Neutrophil (primary cell): ENCODE measurements at regions not wholly inside any gene's neighbourhood (a gene's known extent, or its start where the extent isn't known, plus 50 kb on each side); places are given as distances from the start of the nearest gene placed in this dataset.
"Not testable (repeated sequence)": the region's sequence is repeated elsewhere in the genome, so short reads cannot be mapped to it uniquely, and the experiment has no call there.

Experiments used
- H3K27ac ChIP-seq: fragments of 200-600 bp; sonication (generic); 2 replicates; pipeline ENCODE4 v1.5.1; 2016; ENCODE audit warnings: mild to moderate bottlenecking, moderate library complexity
- H3K27me3 ChIP-seq: fragments of 200-600 bp; sonication (generic); 2 replicates; pipeline ENCODE4 v1.6.0; 2016; ENCODE audit warnings: mild to moderate bottlenecking
- H3K36me3 ChIP-seq: fragments of 200-600 bp; sonication (generic); 2 replicates; pipeline ENCODE4 v1.5.1; 2017
- H3K4me1 ChIP-seq, 2 experiments: fragments of 200-600 bp in 1 of 2; sonication (generic) in 1 of 2; 1 replicate in 1 of 2; 2 replicates in 1 of 2; pipeline versions ENCODE4 v1.5.1 to v1.6.1; 2013 to 2016; ENCODE audit warnings: low read depth in 1 of 2, low read length in 1 of 2, mild to moderate bottlenecking in 1 of 2, moderate library complexity in 1 of 2; ENCODE audit not compliant: control insufficient read depth in 1 of 2, insufficient read depth in 1 of 2
- H3K4me3 ChIP-seq, 2 experiments: fragments of 200-600 bp in 1 of 2; sonication (generic) in 1 of 2; 1 replicate in 1 of 2; 2 replicates in 1 of 2; pipeline ENCODE4 v1.5.1; 2013 to 2016; ENCODE audit warnings: low read depth in 1 of 2, low read length in 1 of 2, mild to moderate bottlenecking in 1 of 2, moderate library complexity in 1 of 2
- H3K9me3 ChIP-seq: fragments of 200-600 bp; sonication (generic); 2 replicates; pipeline ENCODE4 v1.5.1; 2016
- TF ChIP-seq, protein P1 (sequence below): fragments of 200-600 bp; sonication (generic); IDR thresholded peaks from 2 replicates; pipeline ENCODE4 v1.5.1; 2016; ENCODE audit warnings: antibody characterized with exemption

DNA sequence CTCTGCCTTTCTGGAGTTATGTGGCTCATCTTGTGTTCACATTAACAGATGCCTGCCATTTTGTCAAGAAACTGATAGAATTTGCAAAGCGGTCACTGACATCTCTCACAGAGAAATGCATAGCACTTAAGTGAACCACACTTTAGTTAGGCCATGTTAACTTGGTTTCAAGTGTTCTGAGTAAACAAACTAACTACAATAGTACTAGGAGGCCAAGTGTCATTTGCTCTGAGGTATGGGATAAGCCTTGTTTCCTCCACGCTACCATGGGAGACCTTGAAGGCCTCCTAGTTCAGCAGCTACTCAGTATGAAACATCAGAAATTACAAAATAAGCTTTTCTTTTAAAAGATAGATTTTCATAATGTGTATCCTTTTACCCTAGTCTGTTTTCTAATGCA lies 143.5 kb upstream of the MARCKS start:
- Histone ChIP-seq H3K27me3 (no peaks in the 10 kb centered on the region), H3K9me3 (no peaks in the 10 kb centered on the region), H3K4me1 (peaks cover under 1 to 1% of the 10 kb centered on the region in 2 experiments), H3K4me3 (no peak overlapping the region), H3K36me3 (no peaks in the 10 kb centered on the region), H3K27ac (no peak overlapping the region)
- TF ChIP-seq, protein P1, sequence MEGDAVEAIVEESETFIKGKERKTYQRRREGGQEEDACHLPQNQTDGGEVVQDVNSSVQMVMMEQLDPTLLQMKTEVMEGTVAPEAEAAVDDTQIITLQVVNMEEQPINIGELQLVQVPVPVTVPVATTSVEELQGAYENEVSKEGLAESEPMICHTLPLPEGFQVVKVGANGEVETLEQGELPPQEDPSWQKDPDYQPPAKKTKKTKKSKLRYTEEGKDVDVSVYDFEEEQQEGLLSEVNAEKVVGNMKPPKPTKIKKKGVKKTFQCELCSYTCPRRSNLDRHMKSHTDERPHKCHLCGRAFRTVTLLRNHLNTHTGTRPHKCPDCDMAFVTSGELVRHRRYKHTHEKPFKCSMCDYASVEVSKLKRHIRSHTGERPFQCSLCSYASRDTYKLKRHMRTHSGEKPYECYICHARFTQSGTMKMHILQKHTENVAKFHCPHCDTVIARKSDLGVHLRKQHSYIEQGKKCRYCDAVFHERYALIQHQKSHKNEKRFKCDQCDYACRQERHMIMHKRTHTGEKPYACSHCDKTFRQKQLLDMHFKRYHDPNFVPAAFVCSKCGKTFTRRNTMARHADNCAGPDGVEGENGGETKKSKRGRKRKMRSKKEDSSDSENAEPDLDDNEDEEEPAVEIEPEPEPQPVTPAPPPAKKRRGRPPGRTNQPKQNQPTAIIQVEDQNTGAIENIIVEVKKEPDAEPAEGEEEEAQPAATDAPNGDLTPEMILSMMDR = no peak

DNA sequence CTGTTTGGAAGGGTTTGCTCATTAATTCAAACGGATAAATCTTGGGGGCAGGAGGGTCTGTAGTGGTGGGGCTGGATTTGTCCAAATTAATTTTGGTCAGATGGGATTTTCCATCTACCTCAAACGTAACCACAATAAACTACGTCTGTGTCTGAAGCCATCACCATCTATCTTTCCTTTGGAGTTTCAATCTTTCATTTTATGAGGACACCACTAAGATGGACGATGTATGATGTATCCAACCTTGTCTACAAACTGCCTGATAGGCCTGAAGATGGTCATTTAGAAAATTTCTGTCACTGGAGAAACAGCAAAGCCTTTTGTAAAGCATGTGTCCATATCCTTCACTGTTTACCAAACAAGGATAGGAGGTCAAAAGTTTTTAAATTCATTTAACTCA lies 138.6 kb upstream of the MARCKS start:
- H3K9me3 ChIP-seq = no peaks in the 10 kb centered on the region

GRCh38 chr6:113719064-113719463 lies 138.1 kb upstream of the MARCKS start:
- Histone ChIP-seq H3K27me3 (no peaks in the 10 kb centered on the region), H3K27ac (no peak overlapping the region), H3K36me3 (no peaks in the 10 kb centered on the region), H3K9me3 (no peaks in the 10 kb centered on the region), H3K4me1 (peaks cover 15 to 17% of the 10 kb centered on the region in 2 experiments), H3K4me3 (no peak overlapping the region)
- TF ChIP-seq, protein P1 = no peak

More for the DNA sequence above, 138.6 kb upstream of the MARCKS start:
- TF ChIP-seq, protein P1 = no peak
- peaks cover 13 to 15% of the 10 kb centered on the region in 2 experiments for H3K4me1 ChIP-seq
- no peaks in the 10 kb centered on the region for H3K27me3 ChIP-seq
- H3K4me3 ChIP-seq = no peak overlapping the region
- H3K36me3 ChIP-seq = no peaks in the 10 kb centered on the region
- H3K27ac ChIP-seq = no peak overlapping the region

- no peaks in the 10 kb centered on the region for H3K9me3 ChIP-seq
- H3K36me3 ChIP-seq = no peaks in the 10 kb centered on the region
- peaks cover 15 to 17% of the 10 kb centered on the region in 2 experiments for H3K4me1 ChIP-seq
- TF ChIP-seq, protein P1 = no peak
- no peaks in the 10 kb centered on the region for H3K27me3 ChIP-seq
- H3K4me3 ChIP-seq = no peak overlapping the region
- no peak overlapping the region for H3K27ac ChIP-seq
Observed at GRCh38 chr6:113719545-113719944, 137.6 kb upstream of the MARCKS start.

DNA sequence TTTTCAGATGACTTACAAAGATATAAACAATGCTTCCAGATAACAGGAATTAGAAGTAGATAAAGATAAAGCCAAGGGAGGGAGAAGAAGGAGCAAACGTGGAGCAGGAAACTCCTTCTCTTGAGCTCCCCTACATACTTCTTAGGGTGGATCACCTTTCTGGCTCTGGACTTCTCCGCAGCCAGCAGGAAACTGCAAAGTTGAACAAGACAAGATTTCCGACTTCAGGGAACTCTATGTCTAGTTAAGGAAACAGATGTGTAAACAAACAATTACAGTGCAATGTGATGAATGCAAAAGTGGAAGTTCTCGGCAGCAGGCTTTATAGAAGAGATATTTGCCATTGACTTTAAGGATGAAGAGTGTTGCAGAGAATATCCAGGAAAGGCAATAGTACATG lies 134.0 kb upstream of the MARCKS start:
- no peaks in the 10 kb centered on the region for H3K9me3 ChIP-seq
- TF ChIP-seq, protein P1 = no peak

GRCh38 chr6:113724927-113725326 lies 132.2 kb upstream of the MARCKS start:
- H3K36me3 ChIP-seq, H3K9me3 ChIP-seq, H3K27ac ChIP-seq, H3K27me3 ChIP-seq, H3K4me3 ChIP-seq: not testable (repeated sequence)
- H3K4me1 ChIP-seq = peaks cover 6 to 10% of the 10 kb centered on the region in 2 experiments

More for the DNA sequence above, 134.0 kb upstream of the MARCKS start:
- Histone ChIP-seq H3K4me1 (peaks cover 15 to 17% of the 10 kb centered on the region in 2 experiments), H3K36me3 (no peaks in the 10 kb centered on the region), H3K4me3 (no peak overlapping the region), H3K27ac (peak overlapping the region; percentile 28), H3K27me3 (no peaks in the 10 kb centered on the region)
